MM.1S (cell line): ENCODE measurements at regions not wholly inside any gene's neighbourhood (a gene's known extent, or its start where the extent isn't known, plus 50 kb on each side); places are given as distances from the start of the nearest gene placed in this dataset.

Experiments used
- EZH2phosphoT487 ChIP-seq: fragments of 300-600 bp; sonication (generic); IDR thresholded peaks from 2 replicates; pipeline ENCODE4 v1.6.1; 2018; ENCODE audit warnings: antibody characterized with exemption, low read length
- TF ChIP-seq, protein P1 (sequence below): fragments of 300-600 bp; sonication (generic); IDR thresholded peaks from 2 replicates; pipeline ENCODE4 v1.5.1; 2016; ENCODE audit warnings: antibody characterized with exemption, low read length, mixed read lengths

DNA sequence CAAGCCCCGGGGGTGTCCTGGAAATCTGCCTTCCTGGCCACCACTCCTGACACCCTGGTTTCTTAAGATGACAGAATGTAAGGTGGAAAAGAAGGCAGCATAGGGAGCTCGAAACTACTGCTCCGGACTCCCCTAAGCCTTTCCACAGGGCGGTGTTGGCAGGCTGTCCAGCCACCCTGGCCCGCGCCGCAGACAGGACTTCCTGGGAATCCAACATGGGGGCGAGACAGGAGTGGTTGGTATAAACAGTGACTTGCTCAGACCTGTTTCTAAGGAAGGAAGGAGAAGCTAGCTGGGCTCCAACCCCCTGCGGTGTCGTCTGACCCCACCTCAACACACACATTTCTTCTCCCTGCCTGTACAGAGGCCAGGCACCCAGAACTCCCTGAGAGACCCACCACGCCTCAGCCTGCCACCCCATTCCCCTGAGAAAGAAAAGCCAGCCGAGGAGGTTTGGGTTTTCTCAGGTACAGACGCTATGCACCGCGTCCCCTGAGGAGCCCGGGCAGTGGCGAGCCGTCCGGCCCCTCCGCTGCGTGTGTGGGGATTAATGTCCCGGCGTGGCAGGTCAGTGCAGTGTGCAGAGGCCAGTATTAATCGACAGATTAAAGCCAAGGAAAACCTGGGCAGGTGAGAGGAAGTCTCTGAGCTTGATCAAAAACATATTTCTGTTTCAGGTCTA lies 349.6 kb upstream of the MKI67 start:
- TF ChIP-seq, protein P1, sequence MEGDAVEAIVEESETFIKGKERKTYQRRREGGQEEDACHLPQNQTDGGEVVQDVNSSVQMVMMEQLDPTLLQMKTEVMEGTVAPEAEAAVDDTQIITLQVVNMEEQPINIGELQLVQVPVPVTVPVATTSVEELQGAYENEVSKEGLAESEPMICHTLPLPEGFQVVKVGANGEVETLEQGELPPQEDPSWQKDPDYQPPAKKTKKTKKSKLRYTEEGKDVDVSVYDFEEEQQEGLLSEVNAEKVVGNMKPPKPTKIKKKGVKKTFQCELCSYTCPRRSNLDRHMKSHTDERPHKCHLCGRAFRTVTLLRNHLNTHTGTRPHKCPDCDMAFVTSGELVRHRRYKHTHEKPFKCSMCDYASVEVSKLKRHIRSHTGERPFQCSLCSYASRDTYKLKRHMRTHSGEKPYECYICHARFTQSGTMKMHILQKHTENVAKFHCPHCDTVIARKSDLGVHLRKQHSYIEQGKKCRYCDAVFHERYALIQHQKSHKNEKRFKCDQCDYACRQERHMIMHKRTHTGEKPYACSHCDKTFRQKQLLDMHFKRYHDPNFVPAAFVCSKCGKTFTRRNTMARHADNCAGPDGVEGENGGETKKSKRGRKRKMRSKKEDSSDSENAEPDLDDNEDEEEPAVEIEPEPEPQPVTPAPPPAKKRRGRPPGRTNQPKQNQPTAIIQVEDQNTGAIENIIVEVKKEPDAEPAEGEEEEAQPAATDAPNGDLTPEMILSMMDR: no peak
- TF ChIP-seq EZH2phosphoT487: no peak
